Skin epidermis (tissue), 12 donors: ENCODE measurements at regions not wholly inside any gene's neighbourhood (a gene's known extent, or its start where the extent isn't known, plus 50 kb on each side); places are given as distances from the start of the nearest gene placed in this dataset.
"Not testable (repeated sequence)": the region's sequence is repeated elsewhere in the genome, so short reads cannot be mapped to it uniquely, and the experiment has no call there.

ENCODE experiments used
- H3K27ac ChIP-seq, 21 experiments: fragments of 200-600 bp; sonication (generic) in 11 of 21; one replicate each; pipeline ENCODE4 v1.5.0; 2020; ENCODE audit warnings: mild to moderate bottlenecking in 3 of 21, inconsistent platforms in 2 of 21, moderate library complexity in 2 of 21
- H3K4me3 ChIP-seq, 7 experiments: fragments of 200-600 bp; sonication (generic) in 2 of 7; one replicate each; pipeline ENCODE4 v1.5.0; 2020; ENCODE audit warnings: inconsistent platforms in 2 of 7, mild to moderate bottlenecking in 2 of 7, moderate library complexity in 1 of 7

DNA sequence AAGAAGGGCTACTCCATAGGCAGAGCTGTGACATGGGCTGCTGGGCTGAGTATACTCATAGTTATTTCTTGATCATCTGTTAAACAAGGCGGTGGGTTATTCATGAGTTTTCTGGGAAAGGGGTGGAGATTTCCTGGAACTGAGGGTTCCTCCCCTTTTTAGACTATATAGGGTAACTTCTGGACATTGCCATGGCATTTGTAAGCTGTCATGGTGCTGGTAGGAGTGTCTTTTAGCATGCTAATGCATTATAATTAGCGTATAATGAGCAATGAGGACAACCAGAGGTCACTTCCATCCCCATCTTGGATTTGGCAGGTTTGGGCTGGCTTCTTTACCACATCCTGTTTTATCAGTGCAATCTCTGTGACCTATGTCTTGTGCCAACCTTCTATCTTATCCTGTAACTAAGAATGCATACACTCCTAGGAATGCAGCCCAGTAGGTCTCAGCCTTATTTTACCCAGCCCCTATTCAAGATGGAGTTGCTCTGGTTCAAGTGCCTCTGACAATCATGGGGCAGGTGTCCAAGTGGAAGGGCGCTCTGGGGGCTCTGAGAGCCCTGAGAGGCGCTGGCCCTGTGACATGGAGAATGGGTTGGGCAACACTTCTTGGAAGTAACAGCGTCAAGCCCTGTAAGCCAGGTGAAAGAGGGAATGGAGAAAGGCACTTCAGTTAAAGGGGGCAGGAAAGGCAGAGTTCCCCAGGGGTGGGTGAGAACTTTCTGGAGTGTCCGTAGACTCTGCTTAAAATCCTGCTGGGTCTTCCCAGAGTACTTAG lies 354.2 kb upstream of the SULF2 start:
- no peak overlapping the region for H3K4me3 ChIP-seq
- peak overlapping the region in 1 of 21 experiments; percentile 2 for H3K27ac ChIP-seq

DNA sequence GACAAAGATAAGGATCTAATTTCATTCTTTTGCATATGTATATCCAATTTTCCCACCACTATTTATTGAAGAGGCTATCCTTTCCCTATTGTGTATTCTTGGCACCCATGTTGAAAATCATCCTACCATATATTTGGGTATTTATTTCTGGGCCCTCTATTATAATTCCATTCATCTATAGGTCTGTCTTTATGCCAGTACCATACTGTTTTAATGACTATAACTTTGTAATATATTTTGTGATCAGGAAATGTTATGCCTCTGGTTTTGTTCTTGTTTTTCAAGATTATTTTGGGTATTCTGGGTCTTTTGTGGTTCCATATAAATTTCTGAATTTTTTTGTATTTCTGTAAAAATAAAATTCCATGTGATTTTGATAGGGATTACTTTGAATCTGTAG lies 347.6 kb upstream of the SULF2 start:
- Histone ChIP-seq H3K27ac (peak overlapping the region in 1 of 21 experiments; percentile 26), H3K4me3 (no peak overlapping the region)

DNA sequence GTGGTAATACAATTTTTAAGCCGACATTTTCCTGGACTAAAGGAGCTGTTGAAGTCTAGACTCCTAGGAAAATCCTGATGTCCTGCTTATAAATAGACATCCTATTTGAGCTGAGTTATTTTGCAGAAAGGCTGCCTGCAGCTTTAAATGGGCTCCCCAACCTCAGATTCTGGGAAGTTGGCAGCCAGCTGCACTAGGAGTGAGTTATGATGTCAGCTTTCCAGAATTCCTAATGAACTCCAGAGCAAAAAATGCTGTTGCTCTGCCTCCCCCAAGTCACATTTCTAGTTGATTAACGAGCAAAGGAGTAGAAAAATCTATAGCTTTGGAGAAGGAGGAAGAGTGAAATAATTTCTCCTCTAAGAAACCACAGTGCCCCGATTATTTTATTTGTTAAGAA lies 346.3 kb upstream of the SULF2 start:
- H3K4me3 ChIP-seq: no peak overlapping the region
- H3K27ac ChIP-seq: peak overlapping the region in 4 of 21 experiments; percentile 7 to 34 (median 23)

DNA sequence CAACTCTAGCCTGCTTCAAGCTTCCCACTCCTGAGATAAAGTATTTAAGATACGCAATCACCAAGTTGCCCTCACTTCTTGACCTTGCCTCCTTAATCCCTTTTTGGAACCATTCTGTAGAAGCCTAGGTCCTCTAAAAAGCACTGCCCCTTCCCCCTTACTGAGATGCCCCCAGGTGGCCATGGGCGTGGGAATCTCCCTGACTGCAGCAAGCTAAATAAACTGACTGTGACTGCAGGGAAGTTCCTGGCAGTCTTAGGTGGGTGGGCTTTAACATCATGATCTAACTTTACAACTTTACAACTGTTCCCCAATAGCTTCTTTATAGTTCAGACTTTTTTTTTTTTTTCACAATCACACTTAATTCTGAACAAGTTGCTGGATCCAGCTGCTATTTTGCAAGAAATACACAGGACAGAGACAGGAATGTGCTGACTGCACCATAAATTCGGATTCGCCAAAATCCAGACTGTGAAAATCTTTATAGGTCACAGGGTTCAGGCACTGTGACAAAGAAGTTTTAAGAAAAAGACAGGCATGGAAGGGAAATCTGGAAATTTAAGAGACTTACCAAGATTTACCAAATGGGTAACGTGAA lies 344.2 kb upstream of the SULF2 start:
- H3K27ac ChIP-seq: peak overlapping the region in 6 of 21 experiments; percentile 13 to 57 (median 37)
- no peak overlapping the region for H3K4me3 ChIP-seq

DNA sequence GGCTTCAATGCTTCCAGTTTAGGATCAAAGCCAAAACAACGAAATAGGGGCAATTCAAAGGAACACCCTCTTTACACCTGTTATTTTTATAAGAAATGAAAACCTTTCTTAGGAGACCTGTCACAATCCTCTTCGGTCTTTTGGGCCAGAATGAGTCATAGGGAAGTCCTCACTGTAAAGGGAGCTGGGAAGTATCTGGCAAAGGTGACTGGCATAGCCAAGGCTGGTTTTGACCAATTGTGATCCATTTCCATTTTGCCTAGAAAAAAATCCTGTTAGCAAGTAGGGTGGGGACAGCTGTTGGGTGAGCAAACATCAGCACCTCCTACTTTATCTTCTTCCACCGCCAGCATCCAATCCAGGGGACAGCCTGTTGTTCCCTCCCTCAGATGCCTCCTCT lies 343.2 kb upstream of the SULF2 start:
- Histone ChIP-seq H3K4me3 (no peak overlapping the region), H3K27ac (peak overlapping the region in 3 of 21 experiments; percentile 29 to 57 (median 45))

DNA sequence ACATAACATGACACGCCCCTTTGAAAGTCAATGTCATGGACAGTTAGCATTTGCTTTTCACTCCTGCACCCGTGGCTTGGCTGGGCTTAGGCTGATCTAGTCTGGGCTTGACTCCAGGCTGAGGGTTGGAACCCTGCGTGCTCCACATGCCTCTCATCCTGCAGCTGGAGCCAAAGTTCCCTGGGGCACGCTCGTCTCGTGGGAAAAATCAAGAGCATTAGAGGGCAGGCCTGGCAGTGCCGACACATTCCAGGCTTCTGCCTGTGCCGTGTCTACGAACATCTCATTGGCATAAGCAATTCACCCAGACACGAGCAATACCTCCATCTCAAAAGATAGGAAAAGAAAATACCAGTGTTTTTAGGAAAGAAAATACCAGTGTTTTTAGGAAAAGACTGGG lies 342.7 kb upstream of the SULF2 start:
- not testable (repeated sequence) for H3K4me3 ChIP-seq
- peak overlapping the region in 2 of 21 experiments; percentile 29 to 45 for H3K27ac ChIP-seq

DNA sequence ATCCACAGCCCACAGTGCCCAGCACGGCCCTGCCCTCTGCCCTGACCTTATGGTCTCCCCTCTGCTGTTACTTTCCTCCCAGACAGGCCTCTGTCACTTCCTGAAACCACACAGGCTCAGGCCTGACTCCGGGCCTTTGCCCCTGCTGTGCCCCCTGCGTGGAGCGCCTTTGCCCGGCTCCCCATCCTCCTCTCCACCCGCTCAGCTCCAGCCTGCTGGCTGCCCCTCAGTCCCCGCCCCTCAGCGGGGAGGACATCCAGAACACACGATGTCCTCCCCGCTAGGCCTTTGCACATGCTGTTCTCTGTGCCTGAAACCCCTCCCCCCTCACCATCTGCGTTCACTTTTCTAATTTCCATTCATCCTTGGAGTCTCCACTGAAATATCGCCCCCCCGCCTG lies 341.9 kb upstream of the SULF2 start:
- not testable (repeated sequence) for H3K4me3 ChIP-seq, H3K27ac ChIP-seq

DNA sequence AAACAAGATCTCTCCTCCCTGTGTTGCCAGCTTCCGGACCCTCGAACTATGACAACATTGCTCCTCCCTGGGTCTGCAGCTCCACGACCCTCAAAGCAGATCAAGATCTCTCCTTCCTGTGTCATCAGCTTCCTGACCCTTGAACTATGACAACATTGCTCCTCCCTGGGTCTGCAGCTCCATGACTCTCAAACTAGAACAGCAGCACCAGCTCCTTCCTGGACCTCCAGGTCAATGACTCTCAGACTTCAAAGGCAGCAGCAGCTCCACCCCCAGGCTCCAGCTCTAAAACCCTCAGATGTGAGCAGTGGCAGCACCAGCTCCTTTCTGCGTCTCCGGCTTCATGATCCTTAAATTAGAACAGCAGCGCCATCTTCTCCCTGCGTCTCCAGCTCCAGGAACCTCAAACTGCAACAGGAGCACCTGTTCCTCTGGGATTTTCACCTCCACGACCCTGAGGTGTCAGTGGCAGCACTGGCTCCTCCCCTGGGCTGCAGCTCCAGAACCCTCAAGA lies 341.0 kb upstream of the SULF2 start:
- H3K4me3 ChIP-seq: no peak overlapping the region

DNA sequence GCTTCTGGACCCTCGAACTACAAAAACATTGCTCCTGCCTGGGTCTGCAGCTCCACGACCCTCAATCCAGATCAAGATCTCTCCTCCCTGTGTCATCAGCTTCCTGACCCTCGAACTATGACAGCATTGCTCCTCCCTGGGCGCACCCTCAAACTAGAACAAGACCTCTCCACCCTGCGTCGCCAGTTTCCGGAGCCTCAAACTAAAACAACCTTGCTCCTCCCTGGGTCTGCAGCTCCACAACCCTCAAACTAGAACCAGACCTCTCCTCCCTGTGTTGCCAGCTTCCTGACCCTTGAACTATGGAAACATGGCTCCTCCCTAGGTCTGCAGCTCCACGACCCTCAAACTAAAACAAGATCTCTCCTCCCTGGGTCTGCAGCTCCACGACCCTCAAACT lies 339.7 kb upstream of the SULF2 start:
- Histone ChIP-seq H3K4me3 (no peak overlapping the region), H3K27ac (no peak overlapping the region)

More for the DNA sequence above, 341.0 kb upstream of the SULF2 start:
- no peak overlapping the region for H3K27ac ChIP-seq

DNA sequence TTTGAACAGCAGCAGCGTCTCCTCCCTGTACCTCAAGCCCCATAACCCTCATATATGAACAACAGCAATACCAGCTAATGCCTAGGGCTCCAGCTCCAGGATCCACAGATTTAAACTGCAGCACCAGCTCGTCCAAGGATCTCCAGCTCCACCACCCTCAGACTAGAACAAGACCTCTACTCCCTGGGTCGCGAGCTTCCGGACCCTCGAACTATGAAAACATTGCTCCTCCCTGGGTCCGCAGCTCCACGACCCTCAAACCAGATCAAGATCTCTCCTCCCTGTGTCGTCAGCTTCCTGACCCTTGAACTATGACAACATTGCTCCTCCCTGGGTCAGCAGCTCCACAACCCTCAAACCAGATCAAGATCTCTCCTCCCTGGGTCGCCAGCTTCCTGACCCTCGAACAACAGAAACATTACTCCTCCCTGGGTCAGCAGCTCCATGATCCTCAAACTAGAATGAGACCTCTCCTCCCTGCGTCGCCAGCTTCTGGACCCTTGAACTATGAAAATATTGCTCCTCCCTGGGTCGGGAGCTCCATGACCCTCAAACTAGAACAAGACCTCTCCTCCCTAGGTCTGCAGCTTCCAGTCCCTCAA lies 339.0 kb upstream of the SULF2 start:
- no peak overlapping the region for H3K27ac ChIP-seq
- no peak overlapping the region for H3K4me3 ChIP-seq

DNA sequence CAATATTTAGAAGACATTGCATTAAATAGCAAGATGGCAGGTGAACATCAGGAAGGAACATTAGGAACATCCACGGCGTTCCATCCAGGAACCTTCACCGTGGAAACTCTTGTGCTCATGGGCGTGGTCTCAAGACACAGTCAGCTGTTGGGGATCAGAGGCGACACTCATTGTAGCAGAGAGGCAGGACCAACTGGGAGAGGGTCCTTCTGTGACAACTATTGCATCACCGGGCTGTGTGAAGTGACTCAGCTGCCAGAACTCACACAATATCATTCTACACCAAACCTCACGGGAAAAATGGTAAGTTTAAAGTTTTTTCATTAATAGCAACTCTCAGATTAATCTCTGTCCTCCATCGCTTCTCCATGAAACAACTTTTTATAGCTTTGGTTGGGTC lies 334.8 kb upstream of the SULF2 start:
- Histone ChIP-seq H3K4me3 (no peak overlapping the region), H3K27ac (no peak overlapping the region)

DNA sequence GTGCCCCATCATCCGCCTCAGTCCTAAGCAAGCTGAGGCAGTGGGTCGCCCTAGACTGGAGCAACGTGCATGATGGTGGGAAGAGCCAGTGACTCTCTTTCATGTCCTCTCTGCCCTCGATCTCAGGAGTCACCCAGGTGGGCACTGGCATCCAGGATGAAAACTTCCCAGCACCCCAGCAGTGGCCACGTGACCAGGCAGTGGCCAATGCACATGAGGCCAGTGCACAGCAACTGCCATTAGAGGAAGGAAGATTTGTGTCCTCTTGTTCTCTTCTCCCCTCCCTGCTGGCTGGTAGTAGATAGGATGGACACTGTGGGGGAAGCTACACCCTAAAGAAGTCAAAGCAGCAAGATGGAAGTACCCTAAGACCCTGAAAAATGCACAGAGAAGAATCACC lies 334.1 kb upstream of the SULF2 start:
- H3K27ac ChIP-seq, H3K4me3 ChIP-seq: not testable (repeated sequence)

DNA sequence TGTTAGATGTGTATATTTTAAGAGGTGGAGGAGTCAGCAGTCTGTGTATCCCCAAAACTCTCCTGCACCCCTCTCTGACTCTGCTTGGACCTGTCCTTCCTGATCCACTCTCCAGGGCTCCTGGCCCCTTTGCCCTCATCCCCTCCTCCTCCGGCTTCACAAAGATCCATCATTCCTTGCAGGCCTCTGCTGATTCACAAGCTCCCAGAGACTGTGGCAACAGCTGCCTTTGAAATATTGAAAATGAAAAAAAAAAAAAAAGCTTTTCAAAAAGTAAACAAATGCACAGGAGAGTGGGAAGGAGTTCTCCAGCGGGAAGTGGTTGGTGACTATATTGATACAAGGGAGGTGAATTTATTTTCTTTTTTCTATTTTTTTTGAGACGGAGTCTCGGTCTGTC lies 330.2 kb upstream of the SULF2 start:
- H3K27ac ChIP-seq: no peak overlapping the region

DNA sequence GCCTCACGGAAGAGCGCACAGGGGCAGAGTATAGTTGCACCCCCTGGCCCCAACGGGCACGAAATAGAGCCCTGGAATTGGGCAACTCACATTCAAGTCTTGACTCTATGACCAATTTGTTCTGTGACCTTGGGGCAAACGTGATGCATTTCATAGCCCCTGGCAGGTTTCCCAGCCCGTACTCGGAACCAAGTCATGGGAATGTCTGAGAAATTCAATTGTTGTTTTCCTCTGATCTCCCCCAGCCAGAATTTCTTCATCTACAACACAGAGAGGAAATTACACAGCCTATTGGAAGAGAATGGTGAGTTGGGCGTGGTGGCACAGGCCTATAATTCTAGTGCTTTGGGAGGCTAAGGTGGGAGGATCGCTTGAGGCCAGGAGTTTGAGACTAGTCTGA lies 322.3 kb upstream of the SULF2 start:
- Histone ChIP-seq H3K27ac (no peak overlapping the region), H3K4me3 (no peak overlapping the region)

More for the DNA sequence above, 330.2 kb upstream of the SULF2 start:
- H3K4me3 ChIP-seq: no peak overlapping the region

DNA sequence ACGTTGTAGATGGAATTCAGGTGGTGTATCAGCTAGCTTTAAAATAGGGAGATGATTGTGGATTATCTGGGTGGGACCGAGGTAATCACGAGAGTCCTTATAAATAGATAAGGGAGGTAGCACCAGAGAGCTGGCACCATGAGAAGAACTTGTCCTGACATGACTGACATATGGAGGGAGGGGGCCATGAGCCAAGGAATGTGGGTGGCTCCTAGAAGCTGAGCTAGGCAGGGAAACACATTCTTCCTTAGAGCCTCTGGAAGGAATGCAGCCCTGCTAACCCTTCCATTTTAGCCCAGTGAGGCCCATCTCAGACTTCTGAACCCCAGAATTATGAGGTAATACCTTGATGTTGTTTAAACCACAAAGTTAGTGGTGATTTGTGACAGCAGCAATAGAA lies 321.1 kb upstream of the SULF2 start:
- no peak overlapping the region for H3K4me3 ChIP-seq
- no peak overlapping the region for H3K27ac ChIP-seq

DNA sequence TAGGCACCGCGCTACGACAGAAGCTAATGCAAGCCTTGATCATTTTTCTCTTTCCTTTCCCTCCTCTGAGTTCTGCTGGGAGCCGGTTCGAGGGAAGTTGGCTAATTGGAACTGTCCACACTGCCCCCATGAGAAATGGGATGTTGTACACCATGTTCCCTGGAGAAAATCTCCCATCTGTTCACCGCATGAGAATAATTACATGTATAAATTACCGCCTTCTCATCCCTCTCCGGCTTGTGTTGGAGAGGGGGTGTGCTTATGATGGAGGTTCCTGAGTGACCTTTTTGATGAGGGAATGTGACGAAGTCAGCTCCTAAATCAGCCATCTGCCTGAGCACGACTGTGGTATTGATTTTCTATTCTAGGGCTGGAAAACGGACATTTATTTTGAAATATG lies 320.2 kb upstream of the SULF2 start:
- no peak overlapping the region for H3K27ac ChIP-seq

DNA sequence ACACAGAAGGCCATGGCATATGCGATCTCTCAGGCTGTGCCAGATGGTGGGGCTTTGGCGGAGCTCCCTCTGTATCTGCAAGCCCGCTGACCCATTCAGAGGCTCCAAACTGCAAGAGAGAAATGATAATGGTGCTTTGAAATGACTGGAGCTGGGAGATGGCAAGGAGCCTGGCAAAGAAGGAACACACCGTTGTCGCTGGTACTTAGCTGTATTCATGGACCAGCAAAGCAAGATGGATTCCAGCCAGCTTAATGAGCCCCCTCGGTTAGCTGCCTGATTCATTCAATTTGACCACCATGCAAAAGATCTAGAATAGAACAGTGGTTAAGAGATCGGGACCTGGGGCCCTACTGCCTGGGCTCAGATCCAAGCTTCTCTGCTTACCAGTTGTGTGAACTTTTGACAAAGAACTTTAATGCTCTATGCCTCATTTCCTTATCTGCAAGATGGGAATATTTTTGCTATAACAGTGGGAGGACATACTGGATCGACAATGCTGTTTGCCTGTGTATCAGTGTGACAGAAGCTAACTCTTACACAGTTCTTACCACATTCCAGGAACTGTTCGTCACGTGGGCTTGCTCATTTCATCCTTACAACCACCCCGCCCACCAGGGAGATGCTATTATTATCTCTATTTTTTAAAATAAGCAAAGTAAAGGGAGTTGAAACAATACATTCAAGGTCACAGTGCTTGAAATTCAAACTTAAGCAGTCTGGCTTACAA lies 317.8 kb upstream of the SULF2 start:
- H3K27ac ChIP-seq: peak overlapping the region in 1 of 21 experiments; percentile 55

More for the DNA sequence above, 320.2 kb upstream of the SULF2 start:
- no peak overlapping the region for H3K4me3 ChIP-seq

DNA sequence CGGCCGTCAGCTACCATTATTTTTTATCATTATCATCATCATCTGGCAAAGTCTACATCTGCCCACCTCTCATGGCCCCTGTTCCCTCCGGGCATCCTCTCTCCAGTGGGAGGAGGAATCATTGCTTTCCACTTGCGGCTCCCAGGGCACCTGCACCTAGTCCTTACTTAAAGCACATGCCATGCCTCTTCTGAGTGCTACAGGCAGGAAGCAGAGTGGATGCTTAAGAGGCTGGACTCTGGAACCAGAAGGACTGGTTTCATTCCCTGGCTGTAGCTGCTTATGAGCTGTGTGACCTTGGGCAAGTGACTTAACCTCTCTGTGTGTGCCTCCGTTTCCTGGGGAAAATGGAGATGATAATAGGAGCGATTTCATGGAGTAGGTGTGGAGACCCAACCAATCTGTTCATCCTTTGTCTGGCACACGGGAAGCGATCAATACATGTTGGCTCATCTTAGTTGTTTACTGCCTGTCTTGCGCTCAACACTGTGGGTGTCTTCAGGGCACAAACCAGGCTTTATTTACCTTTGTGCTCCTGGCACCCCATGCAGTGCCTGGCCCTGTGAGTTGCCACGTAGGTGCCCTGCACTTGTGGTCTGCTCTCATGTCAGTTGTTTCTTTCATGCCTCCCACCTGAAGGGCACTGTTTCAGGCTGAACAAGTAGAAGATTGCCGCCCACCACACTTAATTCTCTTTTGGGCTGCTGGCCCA lies 317.0 kb upstream of the SULF2 start:
- no peak overlapping the region for H3K4me3 ChIP-seq
- no peak overlapping the region for H3K27ac ChIP-seq

More for the DNA sequence above, 317.8 kb upstream of the SULF2 start:
- no peak overlapping the region for H3K4me3 ChIP-seq

DNA sequence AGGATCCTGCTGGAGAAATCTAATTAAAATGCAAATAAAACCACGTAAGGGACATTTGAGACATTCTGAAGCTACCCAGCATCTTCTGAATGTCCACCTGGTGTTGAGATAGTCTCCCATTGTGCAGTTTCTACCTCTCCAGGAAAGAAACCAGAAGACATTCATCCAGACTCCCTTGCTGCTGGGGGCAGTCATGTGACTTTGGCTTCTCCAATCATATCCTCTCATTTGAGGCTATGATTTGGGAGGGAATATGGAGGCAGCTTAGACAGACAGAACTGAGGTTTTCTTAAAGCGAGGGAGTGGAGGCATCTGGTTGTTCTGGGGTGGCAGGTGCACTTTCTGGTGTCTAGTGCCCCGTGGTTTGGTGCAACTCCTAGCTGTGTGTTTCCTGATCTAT lies 315.2 kb upstream of the SULF2 start:
- H3K27ac ChIP-seq: no peak overlapping the region
- no peak overlapping the region for H3K4me3 ChIP-seq

DNA sequence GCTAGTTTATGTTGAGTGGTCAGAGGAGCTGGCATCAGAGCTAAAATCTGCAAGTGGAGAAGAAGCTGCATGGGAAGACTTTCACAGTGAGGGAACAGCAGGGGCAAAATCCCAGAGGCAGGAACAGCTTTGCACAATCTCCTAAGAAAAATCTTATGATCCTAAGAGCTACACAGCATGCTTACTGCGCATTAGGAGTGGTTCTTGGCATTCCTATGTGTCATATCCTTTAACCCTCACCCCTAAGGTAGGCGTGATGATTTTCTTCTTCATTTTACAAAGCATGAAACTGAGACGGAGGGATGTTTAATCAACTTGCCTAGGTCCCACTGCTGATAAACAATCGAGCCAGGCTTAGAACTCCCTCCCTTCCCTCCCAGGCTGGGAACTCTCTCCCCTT lies 313.6 kb upstream of the SULF2 start:
- peak overlapping the region in 2 of 21 experiments; percentile 21 to 39 for H3K27ac ChIP-seq
- H3K4me3 ChIP-seq: no peak overlapping the region
